ENCODE measurements at regions not wholly inside any gene's neighbourhood (a gene's known extent, or its start where the extent isn't known, plus 50 kb on each side); places are given as distances from the start of the nearest gene placed in this dataset.
"Not testable (repeated sequence)": the region's sequence is repeated elsewhere in the genome, so short reads cannot be mapped to it uniquely, and the experiment has no call there.

- DNase-seq = no peak
Observed at GRCh38 chr1:70674941-70675685, 264.0 kb downstream of the CTH start.

- DNase-seq = no peak
Observed at GRCh38 chr1:70675737-70676156, 264.7 kb downstream of the CTH start.

GRCh38 chr1:70685300-70686286 lies 274.5 kb downstream of the CTH start:
- peak; percentile 44 for DNase-seq

- no peak for DNase-seq
Observed at GRCh38 chr1:70688580-70688979, 277.5 kb downstream of the CTH start.

- no peak for DNase-seq
Observed at GRCh38 chr1:70706381-70707037, 295.4 kb downstream of the CTH start.

- no peak for DNase-seq
Observed at GRCh38 chr1:70707214-70707613, 296.1 kb downstream of the CTH start.

- DNase-seq = no peak
Observed at GRCh38 chr1:70714149-70714548, 303.1 kb downstream of the CTH start.

- no peak for DNase-seq
Observed at GRCh38 chr1:70717211-70717610, 306.1 kb downstream of the CTH start.

GRCh38 chr1:70717656-70718055 lies 306.6 kb downstream of the CTH start:
- DNase-seq = no peak

GRCh38 chr1:70718086-70718630 lies 307.1 kb downstream of the CTH start:
- DNase-seq = no peak

GRCh38 chr1:70719154-70719553 lies 308.1 kb downstream of the CTH start:
- no peak for DNase-seq

- DNase-seq = no peak
Observed at GRCh38 chr1:70720109-70720508, 309.0 kb downstream of the CTH start.

- DNase-seq = no peak
Observed at GRCh38 chr1:70720521-70720920, 309.5 kb downstream of the CTH start.

GRCh38 chr1:70727886-70728489 lies 316.9 kb downstream of the CTH start:
- no peak for DNase-seq

GRCh38 chr1:70736518-70736917 lies 311.1 kb downstream of the PTGER3 start:
- DNase-seq = not testable (repeated sequence)

GRCh38 chr1:70737125-70737524 lies 310.5 kb downstream of the PTGER3 start:
- no peak for DNase-seq

- DNase-seq = no peak
Observed at GRCh38 chr1:70738624-70739023, 309.0 kb downstream of the PTGER3 start.

GRCh38 chr1:70745199-70745598 lies 302.4 kb downstream of the PTGER3 start:
- no peak for DNase-seq

- DNase-seq = not testable (repeated sequence)
Observed at GRCh38 chr1:70746062-70746461, 301.6 kb downstream of the PTGER3 start.

GRCh38 chr1:70747123-70747522 lies 300.5 kb downstream of the PTGER3 start:
- not testable (repeated sequence) for DNase-seq

- not testable (repeated sequence) for DNase-seq
Observed at GRCh38 chr1:70751676-70752287, 295.8 kb downstream of the PTGER3 start.

GRCh38 chr1:70754701-70755100 lies 292.9 kb downstream of the PTGER3 start:
- DNase-seq = no peak
